GM12878 (cell line): ENCODE measurements at regions not wholly inside any gene's neighbourhood (a gene's known extent, or its start where the extent isn't known, plus 50 kb on each side); places are given as distances from the start of the nearest gene placed in this dataset.

Experiments used
- ATAC-seq: fragments of 200-7000 bp; cut with Tn5 transposase; 3 replicates; pipeline ENCODE4 v1.9.1; 2020; ENCODE audit warnings: mild to moderate bottlenecking, moderate library complexity
- BruUV-seq: library from RNA; stranded (reverse); fragments of 400-500 nt; replicated peaks from 2 replicates; lab custom pipeline; 2021; lab: Mats Ljungman, UMichigan
- CTCF ChIA-PET: fragments of 300-600 bp; sonication (Branson Sonifier 250); formaldehyde crosslinking; extraction: SDS; loops from one replicate; lab custom pipeline; 2021; ENCODE audit warnings: inconsistent platforms; lab: Yijun Ruan, JAX
- POLR2A ChIA-PET: fragments of 350-600 bp; formaldehyde crosslinking; extraction: SDS; loops from one replicate; lab custom pipeline; 2021; ENCODE audit warnings: inconsistent platforms; lab: Charles Lee
- RAD21 ChIA-PET: fragments of 300-600 bp; sonication (Branson Sonifier 250); formaldehyde crosslinking; loops from one replicate; lab custom pipeline; 2023; ENCODE audit warnings: antibody characterized with exemption; ENCODE audit not compliant: unreplicated experiment; lab: Charles Lee
- SMC1A ChIA-PET: fragments of 300-600 bp; sonication (Branson Sonifier 250); formaldehyde crosslinking; loops from one replicate; lab custom pipeline; 2023; ENCODE audit not compliant: unreplicated experiment, uncharacterized antibody; lab: Charles Lee
- DNase-seq: peaks from one replicate; pipeline ENCODE4 v3.0.0-alpha.2; 2011; ENCODE audit warnings: low read depth, low spot score
- FAIRE-seq: peaks from 3 replicates; lab custom pipeline; 2011; peaks lifted over from hg19 to GRCh38; lab: Jason Lieb, UNC
- H2AFZ ChIP-seq: 2 replicates; pipeline ENCODE4 v1.6.0; 2011; ENCODE audit warnings: low read depth, low read length, control low read depth; ENCODE audit not compliant: control insufficient read depth
- H3K27ac ChIP-seq: 2 replicates; pipeline ENCODE4 v1.5.1; 2011; ENCODE audit warnings: control low read depth; ENCODE audit not compliant: control insufficient read depth, insufficient read depth
- H3K27me3 ChIP-seq, 2 experiments: replicated peaks in 1 of 2; 2 replicates each; pipeline versions ENCODE4 v1.6.0 to v1.6.1; 2011; ENCODE audit warnings: low read length in 1 of 2; ENCODE audit not compliant: control insufficient read depth in 2 of 2, insufficient read depth in 2 of 2
- H3K36me3 ChIP-seq, 2 experiments: 2 replicates each; pipeline ENCODE4 v1.5.1; 2011; ENCODE audit warnings: low read length in 1 of 2; ENCODE audit not compliant: control insufficient read depth in 2 of 2, insufficient read depth in 2 of 2
- H3K4me1 ChIP-seq: 2 replicates; pipeline ENCODE4 v1.6.1; 2011; ENCODE audit warnings: mild to moderate bottlenecking, low read length, moderate library complexity, mixed read lengths; ENCODE audit not compliant: control insufficient read depth, insufficient read depth
- H3K4me2 ChIP-seq: 2 replicates; pipeline ENCODE4 v1.6.0; 2011; ENCODE audit warnings: control low read depth; ENCODE audit not compliant: control insufficient read depth, insufficient read depth
- H3K4me3 ChIP-seq: fragments of 200-600 bp; sonication (generic); 2 replicates; pipeline ENCODE4 v1.5.1; 2016
- H3K79me2 ChIP-seq: 2 replicates; pipeline ENCODE4 v1.6.0; 2011; ENCODE audit warnings: low read length; ENCODE audit not compliant: control insufficient read depth, insufficient read depth
- H3K9ac ChIP-seq: 2 replicates; pipeline ENCODE4 v1.8.0; 2011; ENCODE audit warnings: low read length, control low read depth, mixed read lengths; ENCODE audit not compliant: control insufficient read depth, insufficient read depth
- H3K9me3 ChIP-seq: replicated peaks from 3 replicates; pipeline ENCODE4 v1.5.1; 2011; ENCODE audit warnings: mild to moderate bottlenecking, low read length; ENCODE audit not compliant: control insufficient read depth, insufficient read depth
- H4K20me1 ChIP-seq: 2 replicates; pipeline ENCODE4 v1.6.0; 2011; ENCODE audit not compliant: control insufficient read depth, insufficient read depth
- BCL11A ChIP-seq: IDR thresholded peaks from 2 replicates; pipeline ENCODE4 v1.6.1; 2011; ENCODE audit warnings: low read depth, low read length
- CHD4 ChIP-seq: fragments of 200-600 bp; sonication (generic); IDR thresholded peaks from 2 replicates; pipeline ENCODE4 v1.6.1; 2016; ENCODE audit warnings: mild to moderate bottlenecking
- CREM ChIP-seq: IDR thresholded peaks from 2 replicates; pipeline ENCODE4 v1.6.1; 2014; ENCODE audit warnings: antibody characterized with exemption, low read depth
- EED ChIP-seq: sonication (generic); IDR thresholded peaks from 2 replicates; pipeline ENCODE4 v1.6.1; 2016; ENCODE audit warnings: antibody characterized with exemption, low read depth
- IRF5 ChIP-seq: fragments of 450-650 bp; IDR thresholded peaks from 2 replicates; pipeline ENCODE4 v1.6.1; 2017; ENCODE audit warnings: borderline replicate concordance
- RB1 ChIP-seq: fragments of 450-650 bp; formaldehyde crosslinking; IDR thresholded peaks from 2 replicates; pipeline ENCODE4 v1.6.1; 2017; ENCODE audit warnings: mild to moderate bottlenecking, borderline replicate concordance
- SPI1 ChIP-seq: IDR thresholded peaks from 2 replicates; pipeline ENCODE4 v1.6.1; 2011; ENCODE audit warnings: low read depth, mild to moderate bottlenecking, low read length, moderate library complexity, borderline replicate concordance; ENCODE audit not compliant: insufficient read depth
- SREBF2 ChIP-seq: IDR thresholded peaks from 2 replicates; pipeline ENCODE4 v1.6.1; 2012; ENCODE audit warnings: mild to moderate bottlenecking, low read length
- ZBTB11 ChIP-seq: fragments of 450-650 bp; formaldehyde crosslinking; IDR thresholded peaks from 2 replicates; pipeline ENCODE4 v1.5.0; 2022; ENCODE audit warnings: mild to moderate bottlenecking, missing genetic modification characterization
- ZBTB33 ChIP-seq: fragments of 450-650 bp; IDR thresholded peaks from 2 replicates; pipeline ENCODE4 v1.6.1; 2017; ENCODE audit warnings: mild to moderate bottlenecking
- WGBS: methylation state at CpG from one replicate; pipeline ENCODE4 v1.1.6; 2016; ENCODE audit warnings: low lambda C conversion rate; ENCODE audit not compliant: insufficient replicate concordance, insufficient coverage; ENCODE audit errors: missing lambda C conversion rate; 5-methylcytosine and 5-hydroxymethylcytosine counted together
- in situ Hi-C: fragments of 300-500 bp; cut with MboI; formaldehyde crosslinking; loops from 9 replicates; pipeline ENCODE4 v1.14.3; 2018; ENCODE audit warnings: mixed read lengths
- intact Hi-C: fragments of 100-400 bp; cut with micrococcal nuclease; formaldehyde crosslinking; loops from one replicate; pipeline ENCODE4 v1.14.2; 2022; ENCODE audit not compliant: unreplicated experiment

GRCh38 chr18:68299906-68300305 is 415.0 kb downstream of the TMX3 start:
- intact Hi-C loops: no loop called here

More at GRCh38 chr18:68299906-68300305, 415.0 kb downstream of the TMX3 start:
- Histone ChIP-seq H3K9ac (no peak overlapping the region), H3K4me2 (no peak overlapping the region), H3K4me1 (no peaks in the 10 kb centered on the region), H3K27me3 (no peaks in the 10 kb centered on the region), H3K4me3 (no peak overlapping the region), H2AFZ (no peak overlapping the region), H3K27ac (no peak overlapping the region), H3K36me3 (no peaks in the 10 kb centered on the region), H4K20me1 (no peaks in the 10 kb centered on the region), H3K79me2 (no peaks in the 10 kb centered on the region), H3K9me3 (no peaks in the 10 kb centered on the region)
- POLR2A ChIA-PET: no interaction called here
- no TSS peak for BruUV-seq
- ATAC-seq (no peak), FAIRE-seq (no peak), DNase-seq (no peak)
- RAD21 ChIA-PET: no interaction called here
- CTCF ChIA-PET: no interaction called here
- SMC1A ChIA-PET: no interaction called here
- WGBS: 44% methylated on average over 3 of the region's 3 CpGs
- no peak for TF ChIP-seq BCL11A
- TF ChIP-seq CREM: no peak
- TF ChIP-seq RB1: no peak
- no peak for TF ChIP-seq EED
- no peak for TF ChIP-seq IRF5
- TF ChIP-seq ZBTB11 (CRISPR knock-in tag): no peak
- no peak for TF ChIP-seq CHD4
- no peak for TF ChIP-seq SREBF2
- TF ChIP-seq ZBTB33: no peak
- TF ChIP-seq SPI1: no peak
- in situ Hi-C loops: no loop called here
